HepG2 (cell line): ENCODE measurements at regions not wholly inside any gene's neighbourhood (a gene's known extent, or its start where the extent isn't known, plus 50 kb on each side); places are given as distances from the start of the nearest gene placed in this dataset.

Experiments
- ATAC-seq: fragments of 200-7000 bp; cut with Tn5 transposase; 3 replicates; pipeline ENCODE4 v1.9.1; 2020; ENCODE audit warnings: mild to moderate bottlenecking, moderate library complexity
- BruUV-seq: library from RNA; stranded (reverse); fragments of 400-500 nt; replicated peaks from 2 replicates; lab custom pipeline; 2021; lab: Mats Ljungman, UMichigan
- CTCF ChIA-PET: fragments of 300-600 bp; formaldehyde crosslinking; extraction: SDS; loops from one replicate; lab custom pipeline; 2021; ENCODE audit warnings: low total read pairs, inconsistent platforms, low intra/inter-chr PET ratio; lab: Yijun Ruan, JAX
- POLR2A ChIA-PET: fragments of 350-600 bp; sonication (Branson Sonifier 250); formaldehyde crosslinking; loops from one replicate; lab custom pipeline; 2020; ENCODE audit warnings: antibody characterized with exemption, inconsistent platforms; lab: Yijun Ruan, JAX
- DNase-seq: peaks from one replicate; pipeline ENCODE4 v3.0.0-alpha.2; 2015; ENCODE audit warnings: low spot score
- FAIRE-seq: peaks from 3 replicates; lab custom pipeline; 2011; peaks lifted over from hg19 to GRCh38; lab: Jason Lieb, UNC
- H2AFZ ChIP-seq: one replicate; pipeline ENCODE4 v1.6.1; 2011; ENCODE audit warnings: low read length, inconsistent platforms
- H3K27ac ChIP-seq: fragments of 300-600 bp; 3 replicates; pipeline ENCODE4 v1.8.0; 2011; ENCODE audit warnings: mixed run types, mild to moderate bottlenecking, mixed read lengths, low read length, inconsistent platforms; ENCODE audit not compliant: insufficient read depth; ENCODE audit errors: extremely low read length
- H3K27me3 ChIP-seq, 2 experiments: fragments of 200-600 bp in 1 of 2; 2 replicates in 1 of 2; 3 replicates in 1 of 2; pipeline versions ENCODE4 v1.6.0 to v1.8.0; 2011; ENCODE audit warnings: low read length in 2 of 2, mild to moderate bottlenecking in 2 of 2, moderate library complexity in 2 of 2, inconsistent platforms in 1 of 2; ENCODE audit not compliant: insufficient read depth in 2 of 2, control insufficient read depth in 1 of 2
- H3K36me3 ChIP-seq, 2 experiments: fragments of 200-600 bp in 1 of 2; replicated peaks in 1 of 2; 2 replicates in 1 of 2; 3 replicates in 1 of 2; pipeline versions ENCODE4 v1.5.1 to v1.8.0; 2011; ENCODE audit warnings: low read length in 2 of 2, inconsistent platforms in 1 of 2; ENCODE audit not compliant: insufficient read depth in 2 of 2, control insufficient read depth in 1 of 2
- H3K4me1 ChIP-seq: 2 replicates; pipeline ENCODE4 v1.5.1; 2012; ENCODE audit warnings: low read length, inconsistent platforms; ENCODE audit not compliant: insufficient read depth
- H3K4me2 ChIP-seq: 2 replicates; pipeline ENCODE4 v1.6.0; 2011; ENCODE audit warnings: low read depth, low read length, inconsistent platforms
- H3K4me3 ChIP-seq, 3 experiments: fragments of 200-600 bp in 1 of 3; sonication (generic), shearing (Covaris generic) in 1 of 3; replicated peaks in 1 of 3; 2 replicates each; pipeline ENCODE4 v1.5.1; 2011 to 2016; ENCODE audit warnings: low read length in 3 of 3, inconsistent platforms in 2 of 3, low read depth in 2 of 3, mild to moderate bottlenecking in 2 of 3, control low read depth in 1 of 3, mixed read lengths in 1 of 3; ENCODE audit not compliant: insufficient read depth in 1 of 3
- H3K79me2 ChIP-seq: one replicate; pipeline ENCODE4 v1.6.1; 2011; ENCODE audit warnings: low read length, inconsistent platforms; ENCODE audit not compliant: insufficient read depth
- H3K9ac ChIP-seq: 2 replicates; pipeline ENCODE4 v1.6.0; 2011; ENCODE audit warnings: mild to moderate bottlenecking, low read depth, low read length, inconsistent platforms; ENCODE audit not compliant: insufficient read depth
- H3K9me3 ChIP-seq: 2 replicates; pipeline ENCODE4 v1.5.1; 2012; ENCODE audit warnings: mild to moderate bottlenecking, low read length
- H4K20me1 ChIP-seq: 2 replicates; pipeline ENCODE4 v1.6.0; 2011; ENCODE audit warnings: inconsistent platforms, mild to moderate bottlenecking, low read length, moderate library complexity; ENCODE audit not compliant: insufficient read depth
- ATF7 ChIP-seq, 2 experiments: fragments of 450-650 bp in 1 of 2; sonication (generic) in 1 of 2; formaldehyde crosslinking in 1 of 2; IDR thresholded peaks; 2 replicates each; pipeline versions ENCODE4 v1.4.0 to v1.6.1; 2016 to 2020; ENCODE audit warnings: antibody characterized with exemption in 1 of 2, mild to moderate bottlenecking in 1 of 2, missing genetic modification reagents in 1 of 2
- BORCS8-MEF2B ChIP-seq: sonication (generic); formaldehyde crosslinking; IDR thresholded peaks from 2 replicates; pipeline ENCODE4 v1.8.0; 2022; ENCODE audit warnings: mild to moderate bottlenecking, missing genetic modification reagents
- EP300 ChIP-seq, 3 experiments: sonication (generic) in 1 of 3; formaldehyde crosslinking in 1 of 3; IDR thresholded peaks; 2 replicates each; pipeline versions ENCODE4 v1.5.1 to v1.6.1; 2011 to 2020; ENCODE audit warnings: low read depth in 2 of 3, low read length in 2 of 3, borderline replicate concordance in 1 of 3, improper control_type of control experiment in 1 of 3, mild to moderate bottlenecking in 1 of 3, missing genetic modification reagents in 1 of 3, moderate library complexity in 1 of 3
- NR2F1 ChIP-seq, 2 experiments: fragments of 450-650 bp in 1 of 2; formaldehyde crosslinking in 1 of 2; IDR thresholded peaks; 2 replicates each; pipeline versions ENCODE4 v1.5.0 to v1.6.1; 2016 to 2020; ENCODE audit warnings: mild to moderate bottlenecking in 1 of 2, missing compliant biosample characterization in 1 of 2, missing genetic modification reagents in 1 of 2, moderate library complexity in 1 of 2
- SP4 ChIP-seq: sonication (generic); formaldehyde crosslinking; IDR thresholded peaks from 2 replicates; pipeline ENCODE4 v1.8.1; 2023; ENCODE audit warnings: mild to moderate bottlenecking, missing genetic modification reagents
- THRA ChIP-seq: sonication (generic); formaldehyde crosslinking; IDR thresholded peaks from 2 replicates; pipeline ENCODE4 v1.4.0; 2020; ENCODE audit warnings: missing genetic modification reagents, borderline replicate concordance
- UBTF ChIP-seq: sonication (generic); formaldehyde crosslinking; IDR thresholded peaks from 2 replicates; pipeline ENCODE4 v1.4.0; 2020; ENCODE audit warnings: mild to moderate bottlenecking, missing genetic modification reagents
- ZMYM2 ChIP-seq: sonication (generic); formaldehyde crosslinking; IDR thresholded peaks from 2 replicates; pipeline ENCODE4 v1.8.0; 2022; ENCODE audit warnings: mild to moderate bottlenecking, missing genetic modification reagents
- ZNF280B ChIP-seq: sonication (generic); formaldehyde crosslinking; IDR thresholded peaks from 2 replicates; pipeline ENCODE4 v1.5.0; 2020; ENCODE audit warnings: missing genetic modification reagents, mild to moderate bottlenecking, borderline replicate concordance
- ZNF549 ChIP-seq: sonication (generic); formaldehyde crosslinking; IDR thresholded peaks from 2 replicates; pipeline ENCODE4 v1.5.0; 2020; ENCODE audit warnings: missing genetic modification reagents
- ZNF562 ChIP-seq: sonication (generic); formaldehyde crosslinking; IDR thresholded peaks from 2 replicates; pipeline ENCODE4 v1.8.0; 2022; ENCODE audit warnings: missing genetic modification reagents, borderline replicate concordance
- ZNF678 ChIP-seq: sonication (generic); formaldehyde crosslinking; IDR thresholded peaks from 2 replicates; pipeline ENCODE4 v1.4.0; 2020; ENCODE audit warnings: mild to moderate bottlenecking, missing genetic modification reagents
- WGBS: methylation state at CpG from one replicate; pipeline ENCODE4 v1.1.6; 2017; ENCODE audit warnings: low lambda C conversion rate; 5-methylcytosine and 5-hydroxymethylcytosine counted together
- in situ Hi-C: cut with HindIII; loops from 2 replicates; pipeline ENCODE4 v1.10.0; 2017; ENCODE audit warnings: low pct_unique_long_range_greater_than_20kb; ENCODE audit not compliant: extremely low pct_ligation_motif_present
- intact Hi-C: fragments of 100-400 bp; cut with micrococcal nuclease; formaldehyde crosslinking; loops from one replicate; pipeline ENCODE4 v1.10.0; 2022; ENCODE audit not compliant: unreplicated experiment

- no peaks in the 10 kb centered on the region for H3K4me1 ChIP-seq
- CTCF ChIA-PET: no interaction called here
- H3K9me3 ChIP-seq: no peaks in the 10 kb centered on the region
- POLR2A ChIA-PET: no interaction called here
- H3K4me3 ChIP-seq: no peak overlapping the region
- in situ Hi-C loops: no loop called here
- TF ChIP-seq ATF7 (IDR thresholded peaks at IDR 0.05) (no peak), ATF7 (CRISPR knock-in tag; IDR thresholded peaks at IDR 0.05) (no peak)
- TF ChIP-seq, all 625 proteins: peak for 0
- WGBS: 11% methylated on average over 4 of the region's 4 CpGs
- no peak for ATAC-seq
- Histone ChIP-seq H3K9ac (no peak overlapping the region), H3K27ac (no peak overlapping the region), H3K27me3 (peaks cover 2 to 61% of the 10 kb centered on the region in 2 experiments; a peak in 4 of 5 replicates), H4K20me1 (no peaks in the 10 kb centered on the region), H2AFZ (no peak overlapping the region), H3K79me2 (no peaks in the 10 kb centered on the region), H3K36me3 (no peaks in the 10 kb centered on the region), H3K4me2 (no peak overlapping the region)
- DNase-seq: no peak
- intact Hi-C loops: no loop called here
- FAIRE-seq: no peak
- no TSS peak for BruUV-seq
These were observed 84.5 kb upstream of the LCLAT1 start for GRCh38 chr2:30362468-30363081.

GRCh38 chr2:30363406-30363805, 83.6 kb upstream of the LCLAT1 start:
- Histone ChIP-seq H3K4me2 (no peak overlapping the region), H3K79me2 (no peaks in the 10 kb centered on the region), H3K27ac (no peak overlapping the region), H3K4me1 (no peaks in the 10 kb centered on the region), H3K36me3 (no peaks in the 10 kb centered on the region), H3K9me3 (no peaks in the 10 kb centered on the region), H3K4me3 (no peak overlapping the region), H2AFZ (no peak overlapping the region), H4K20me1 (no peaks in the 10 kb centered on the region), H3K9ac (no peak overlapping the region), H3K27me3 (peaks cover 2 to 61% of the 10 kb centered on the region in 2 experiments; a peak in 4 of 5 replicates)
- CTCF ChIA-PET: no interaction called here
- 22% methylated on average over 3 of the region's 3 CpGs for WGBS
- POLR2A ChIA-PET: no interaction called here
- ATAC-seq (no peak), FAIRE-seq (no peak), DNase-seq (no peak)
- no TSS peak for BruUV-seq
- in situ Hi-C loops: no loop called here
- intact Hi-C loops: no loop called here
- TF ChIP-seq THRA (no peak), ZNF549 (CRISPR knock-in tag) (no peak), BORCS8-MEF2B (CRISPR knock-in tag) (no peak), ZNF562 (no peak), ZNF678 (no peak), ZMYM2 (no peak), NR2F1 (CRISPR knock-in tag; IDR thresholded peaks at IDR 0.05) (no peak), UBTF (no peak), EP300 (IDR thresholded peaks at IDR 0.05; ENCODE audit: low read depth in 2 of 2, low read length in 2 of 2) (no peak), EP300 (CRISPR knock-in tag; IDR thresholded peaks at IDR 0.05; ENCODE audit: borderline replicate concordance) (no peak), ZNF280B (CRISPR knock-in tag) (no peak), SP4 (CRISPR knock-in tag) (no peak)
